ENCODE measurements at regions not wholly inside any gene's neighbourhood (a gene's known extent, or its start where the extent isn't known, plus 50 kb on each side); places are given as distances from the start of the nearest gene placed in this dataset.
A peak's percentile ranks its signal among the peaks of the same experiment; 100 is the strongest.

GRCh38 chr16:85312642-85313525 is 200.6 kb upstream of the CIBAR2 start:
- no peak for DNase-seq

- DNase-seq: no peak
These were observed 201.4 kb upstream of the CIBAR2 start for GRCh38 chr16:85313526-85314301.

- DNase-seq: no peak
These were observed 202.3 kb upstream of the CIBAR2 start for GRCh38 chr16:85314512-85314971.

GRCh38 chr16:85315866-85316265 is 203.6 kb upstream of the CIBAR2 start:
- DNase-seq: no peak

GRCh38 chr16:85316321-85316919 is 204.1 kb upstream of the CIBAR2 start:
- DNase-seq: peak; percentile 17

GRCh38 chr16:85316944-85317343 is 204.7 kb upstream of the CIBAR2 start:
- DNase-seq: no peak

- no peak for DNase-seq
These were observed 205.4 kb upstream of the CIBAR2 start for GRCh38 chr16:85317704-85318103.

- no peak for DNase-seq
These were observed 207.1 kb upstream of the CIBAR2 start for GRCh38 chr16:85319208-85319983.

GRCh38 chr16:85319984-85320440 is 207.7 kb upstream of the CIBAR2 start:
- no peak for DNase-seq

- DNase-seq: no peak
These were observed 208.6 kb upstream of the CIBAR2 start for GRCh38 chr16:85320677-85321385.

- DNase-seq: no peak
These were observed 209.4 kb upstream of the CIBAR2 start for GRCh38 chr16:85321509-85322271.

- DNase-seq: no peak
These were observed 211.1 kb upstream of the CIBAR2 start for GRCh38 chr16:85323230-85323960.

- DNase-seq: no peak
These were observed 211.6 kb upstream of the CIBAR2 start for GRCh38 chr16:85323961-85324253.

GRCh38 chr16:85324488-85324887 is 212.2 kb upstream of the CIBAR2 start:
- DNase-seq: no peak

GRCh38 chr16:85326113-85326793 is 214.0 kb upstream of the CIBAR2 start:
- DNase-seq: no peak

- DNase-seq: no peak
These were observed 214.5 kb upstream of the CIBAR2 start for GRCh38 chr16:85326794-85327181.

- DNase-seq: no peak
These were observed 215.7 kb upstream of the CIBAR2 start for GRCh38 chr16:85327731-85328675.

- no peak for DNase-seq
These were observed 216.4 kb upstream of the CIBAR2 start for GRCh38 chr16:85328676-85329058.
